ENCODE measurements at regions not wholly inside any gene's neighbourhood (a gene's known extent, or its start where the extent isn't known, plus 50 kb on each side); places are given as distances from the start of the nearest gene placed in this dataset.

DNA sequence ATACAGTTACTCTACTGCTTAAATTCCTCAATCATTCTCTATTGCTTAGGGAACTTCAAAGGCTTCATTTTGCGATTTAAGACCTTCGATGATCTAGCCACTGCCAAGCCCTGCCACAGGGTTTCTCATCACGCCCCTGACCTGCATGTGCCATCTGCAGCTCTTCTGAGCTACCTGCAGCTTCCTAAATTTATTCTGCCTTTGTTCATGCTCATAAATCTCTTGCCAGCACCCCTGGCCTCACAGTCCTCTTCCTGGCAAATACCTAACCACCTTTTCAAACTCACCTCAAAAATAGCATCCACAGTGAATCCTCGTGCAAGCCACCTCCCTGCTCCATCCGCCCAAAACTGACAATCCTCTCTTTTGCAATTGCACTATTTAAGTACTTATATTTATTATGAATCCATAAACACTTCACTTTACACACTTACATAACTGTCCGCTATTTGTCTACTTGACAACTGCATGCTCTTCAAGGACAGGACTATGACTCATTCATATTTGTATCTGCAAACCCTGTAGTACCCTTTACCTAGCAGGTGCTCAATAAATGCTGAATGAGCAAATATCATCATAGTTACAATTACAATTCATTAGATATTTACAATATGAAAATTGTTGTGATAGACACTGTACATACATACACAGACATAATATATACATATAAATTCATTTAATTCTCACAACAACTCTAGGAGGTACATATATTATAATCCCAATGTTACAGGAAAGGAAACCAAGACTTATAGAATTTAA, 280.0 kb upstream of the RASGEF1B start:
- intact Hi-C loops (cut with micrococcal nuclease) = no loop called here
- CTCF ChIA-PET = no interaction called here
- POLR2A ChIA-PET = no interaction called here
- DNase-seq = no peak
- Mint-ChIP-seq H3K4me3 (no peak overlapping the region), H3K27me3 (no peaks in the 10 kb centered on the region), H3K9me3 (no peaks in the 10 kb centered on the region), H3K27ac (no peak overlapping the region), H3K4me1 (ENCODE audit: low read depth) (peaks cover 5% of the 10 kb centered on the region), H3K36me3 (no peaks in the 10 kb centered on the region)

DNA sequence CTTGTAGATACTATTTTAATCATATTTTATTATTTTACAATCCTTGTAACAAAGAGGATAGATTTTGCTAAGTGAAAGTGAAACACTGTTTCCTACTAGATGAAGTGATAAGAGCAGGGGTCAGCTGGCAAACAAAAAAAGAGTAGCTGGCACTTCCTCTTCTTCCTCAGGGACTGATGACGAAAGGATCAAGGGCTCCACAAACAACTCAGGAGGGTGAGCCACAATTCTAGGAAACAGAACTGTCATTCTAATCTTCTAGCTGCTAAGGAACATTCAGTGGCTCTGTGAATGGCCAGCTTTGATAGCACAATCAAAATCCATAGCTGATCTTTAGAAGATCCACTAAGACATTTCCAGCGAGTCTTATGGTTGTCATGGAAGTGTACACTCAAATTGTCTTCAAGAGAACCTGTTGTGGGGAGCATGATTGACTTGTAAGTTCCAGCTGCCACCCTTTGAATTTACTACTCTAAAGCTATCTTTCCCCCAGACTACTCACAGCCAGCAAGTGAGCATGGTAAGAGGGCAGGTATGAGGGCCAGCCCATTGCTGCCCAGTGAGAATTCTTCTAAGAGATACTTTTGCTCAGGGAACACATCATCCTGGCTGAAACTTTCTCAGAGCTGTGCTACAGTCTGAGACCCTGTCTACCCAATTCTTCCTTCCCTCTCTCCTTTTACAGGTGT, 275.7 kb upstream of the RASGEF1B start:
- no peaks in the 10 kb centered on the region for H3K9me3 Mint-ChIP-seq
- no peak for DNase-seq
- intact Hi-C loops (cut with micrococcal nuclease) = no loop called here
- no peaks in the 10 kb centered on the region for H3K27me3 Mint-ChIP-seq
- POLR2A ChIA-PET = no interaction called here
- CTCF ChIA-PET = interaction anchor here (0.6 to 1.0 kb wide), 3 partner anchors 98 to 335 kb away, joined by 3 to 4 read pairs (median 4); no protein-coding TSS in a partner anchor
- peaks cover 2% of the 10 kb centered on the region for H3K4me1 Mint-ChIP-seq (ENCODE audit: low read depth)
- H3K36me3 Mint-ChIP-seq = no peaks in the 10 kb centered on the region
- H3K4me3 Mint-ChIP-seq = no peak overlapping the region
- no peak overlapping the region for H3K27ac Mint-ChIP-seq

DNA sequence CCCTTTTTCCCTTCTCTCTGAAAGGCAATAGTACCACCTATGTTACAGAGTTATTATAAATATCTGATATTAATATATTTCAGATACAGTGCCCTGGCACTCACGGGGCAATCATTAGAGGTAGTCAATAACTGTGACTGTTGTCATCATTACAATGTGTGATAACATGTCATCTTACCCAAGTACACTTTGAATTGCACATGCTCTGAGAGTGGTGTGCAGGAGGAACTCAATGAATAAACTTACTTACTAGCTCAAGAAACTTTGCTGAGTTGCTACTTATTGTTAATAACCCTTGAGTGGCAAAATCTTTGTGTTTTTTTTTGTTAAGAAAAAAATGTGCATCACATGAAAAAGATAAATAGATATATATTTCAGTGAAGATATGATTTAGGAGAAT, 275.1 kb upstream of the RASGEF1B start:
- H3K9me3 Mint-ChIP-seq = no peaks in the 10 kb centered on the region
- intact Hi-C loops (cut with micrococcal nuclease) = no loop called here
- H3K4me3 Mint-ChIP-seq = no peak overlapping the region
- CTCF ChIA-PET = interaction anchor here (1.0 kb wide), 2 partner anchors 98 to 280 kb away, joined by 3 to 4 read pairs; no protein-coding TSS in a partner anchor
- no peaks in the 10 kb centered on the region for H3K27me3 Mint-ChIP-seq
- H3K27ac Mint-ChIP-seq = no peak overlapping the region
- no peak for DNase-seq
- POLR2A ChIA-PET = no interaction called here
- peaks cover 2% of the 10 kb centered on the region for H3K4me1 Mint-ChIP-seq (ENCODE audit: low read depth)
- no peaks in the 10 kb centered on the region for H3K36me3 Mint-ChIP-seq

DNA sequence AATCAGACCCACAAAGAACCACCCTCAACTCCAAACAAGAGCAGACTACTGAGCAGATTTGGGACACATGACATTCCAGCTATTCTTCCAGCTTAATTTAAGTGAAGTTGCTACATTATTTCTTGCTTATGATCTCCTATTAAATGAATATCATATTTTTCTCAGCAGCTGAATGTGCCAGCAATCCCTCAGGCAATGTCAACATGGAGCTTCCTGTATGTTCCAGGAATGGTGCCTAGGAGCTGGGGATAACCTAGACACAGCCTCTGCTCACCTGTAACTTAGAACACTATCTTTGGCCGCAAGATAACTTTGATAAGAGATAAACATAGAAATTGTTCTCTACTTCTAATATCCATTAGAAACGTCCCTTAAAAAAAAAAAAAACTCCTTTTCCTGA, 274.4 kb upstream of the RASGEF1B start:
- CTCF ChIA-PET = no interaction called here
- H3K27me3 Mint-ChIP-seq = no peaks in the 10 kb centered on the region

DNA sequence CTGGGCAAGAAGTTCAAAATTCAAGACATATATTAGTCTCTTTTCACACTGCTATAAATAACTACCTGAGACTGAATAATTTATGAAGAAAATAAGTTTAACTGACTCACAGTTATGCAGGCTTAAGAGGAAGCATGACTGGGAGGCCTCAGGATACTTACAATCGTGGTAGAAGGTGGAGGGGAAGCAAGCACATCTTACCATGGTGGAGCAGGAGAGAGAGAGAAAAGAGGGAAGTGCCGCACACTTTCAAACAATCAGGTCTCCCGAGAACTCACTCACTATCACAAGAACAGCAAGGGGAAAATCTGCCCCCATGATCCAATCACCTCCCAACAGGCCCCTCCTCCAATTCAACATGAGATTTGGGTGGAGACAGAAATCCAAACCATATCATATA, 273.3 kb upstream of the RASGEF1B start:
- H3K4me3 Mint-ChIP-seq = no peak overlapping the region
- H3K9me3 Mint-ChIP-seq = no peaks in the 10 kb centered on the region
- no peaks in the 10 kb centered on the region for H3K36me3 Mint-ChIP-seq
- intact Hi-C loops (cut with micrococcal nuclease) = no loop called here
- H3K27me3 Mint-ChIP-seq = no peaks in the 10 kb centered on the region
- H3K4me1 Mint-ChIP-seq (ENCODE audit: low read depth) = peaks cover 2% of the 10 kb centered on the region
- ChIA-PET CTCF (no interaction called here), POLR2A (no interaction called here)
- no peak overlapping the region for H3K27ac Mint-ChIP-seq
- DNase-seq = no peak

More for the DNA sequence above, 274.4 kb upstream of the RASGEF1B start:
- H3K36me3 Mint-ChIP-seq = no peaks in the 10 kb centered on the region
- no peak overlapping the region for H3K4me3 Mint-ChIP-seq
- intact Hi-C loops (cut with micrococcal nuclease) = no loop called here
- H3K4me1 Mint-ChIP-seq (ENCODE audit: low read depth) = peaks cover 2% of the 10 kb centered on the region
- H3K27ac Mint-ChIP-seq = no peak overlapping the region
- POLR2A ChIA-PET = no interaction called here
- DNase-seq = no peak
- H3K9me3 Mint-ChIP-seq = no peaks in the 10 kb centered on the region

DNA sequence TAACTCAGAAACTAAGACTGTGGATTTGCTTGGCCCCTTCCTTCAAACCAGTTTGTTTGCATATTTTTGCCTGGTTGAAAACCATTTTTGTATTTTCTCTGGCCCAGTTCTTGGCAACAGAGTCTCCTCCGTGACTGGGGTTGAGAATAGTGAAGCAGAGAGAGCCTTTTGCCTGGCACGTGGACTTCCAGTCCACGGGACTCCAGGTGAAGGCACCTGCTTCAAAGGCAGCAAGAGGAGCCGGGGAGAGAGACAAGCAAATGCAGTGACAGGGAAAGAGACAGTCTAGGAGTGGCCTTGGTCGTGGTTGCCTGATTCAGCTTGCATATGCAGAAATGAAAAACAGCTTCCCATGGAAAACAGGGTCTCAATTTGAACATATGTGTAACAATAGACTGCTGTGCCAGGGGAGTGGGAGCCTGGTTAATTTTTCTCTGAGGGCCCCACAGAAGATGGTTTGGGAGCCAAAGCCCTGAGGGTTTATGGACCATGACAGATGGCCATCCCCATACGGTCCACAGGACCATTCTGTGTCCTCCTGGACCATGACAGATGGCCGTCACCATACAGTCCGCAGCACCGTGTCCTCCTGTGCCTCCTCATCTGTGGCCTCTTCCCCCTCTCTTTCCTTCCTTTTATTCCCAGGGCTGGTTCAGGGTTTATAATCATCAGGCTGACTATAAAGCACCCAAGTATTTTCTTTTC, 272.2 kb upstream of the RASGEF1B start:
- intact Hi-C loops (cut with micrococcal nuclease) = no loop called here
- CTCF ChIA-PET = no interaction called here
- no peak overlapping the region for H3K27ac Mint-ChIP-seq

DNA sequence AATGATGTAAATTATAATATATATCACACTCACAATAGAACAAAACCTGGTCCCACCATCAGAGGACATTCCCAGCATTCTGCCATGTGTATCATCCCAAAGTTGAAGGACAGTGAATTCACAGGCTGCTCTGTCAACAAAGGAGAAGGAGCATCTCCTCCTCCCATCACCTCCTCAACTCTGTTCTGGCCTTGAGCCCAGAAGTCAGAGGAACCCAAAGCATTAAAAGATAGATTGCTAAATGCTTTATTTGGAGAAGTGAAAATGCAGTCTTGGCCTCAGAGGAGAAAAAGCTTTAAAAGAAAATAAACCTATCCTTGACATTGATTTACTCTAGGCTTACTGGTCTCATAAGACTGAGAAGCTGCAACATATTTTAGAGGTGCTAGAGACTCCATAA, 268.8 kb upstream of the RASGEF1B start:
- intact Hi-C loops (cut with micrococcal nuclease) = no loop called here
- DNase-seq = no peak
- ChIA-PET POLR2A (no interaction called here), CTCF (no interaction called here)
- no peak overlapping the region for H3K27ac Mint-ChIP-seq
- H3K4me3 Mint-ChIP-seq = no peak overlapping the region
- H3K4me1 Mint-ChIP-seq (ENCODE audit: low read depth) = peaks cover 3% of the 10 kb centered on the region
- H3K36me3 Mint-ChIP-seq = no peaks in the 10 kb centered on the region
- no peaks in the 10 kb centered on the region for H3K27me3 Mint-ChIP-seq
- H3K9me3 Mint-ChIP-seq = no peaks in the 10 kb centered on the region

More for the DNA sequence above, 272.2 kb upstream of the RASGEF1B start:
- Mint-ChIP-seq H3K27me3 (no peaks in the 10 kb centered on the region), H3K4me1 (ENCODE audit: low read depth) (peaks cover 4% of the 10 kb centered on the region), H3K36me3 (no peaks in the 10 kb centered on the region), H3K4me3 (no peak overlapping the region), H3K9me3 (no peaks in the 10 kb centered on the region)
- POLR2A ChIA-PET = no interaction called here
- DNase-seq = no peak

DNA sequence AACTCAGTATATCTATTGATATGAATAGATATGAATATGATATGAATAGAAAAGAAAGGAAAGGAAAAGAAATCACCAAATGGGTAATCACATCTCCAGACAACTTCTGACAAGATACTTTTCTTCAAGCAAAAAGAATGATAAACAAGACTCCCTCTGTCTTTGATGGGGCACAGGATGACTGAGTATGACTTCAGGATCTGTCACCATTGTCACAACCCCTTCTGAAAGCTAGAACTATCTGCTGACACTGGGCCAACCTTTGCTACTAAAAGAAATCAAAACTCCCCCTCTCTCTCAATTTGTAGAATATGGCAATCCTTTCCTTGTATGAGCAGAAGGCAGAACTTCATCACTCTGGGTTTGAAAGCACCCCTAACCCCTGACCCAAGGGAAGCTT, 267.2 kb upstream of the RASGEF1B start:
- intact Hi-C loops (cut with micrococcal nuclease) = no loop called here
- Mint-ChIP-seq H3K4me3 (no peak overlapping the region), H3K27me3 (no peaks in the 10 kb centered on the region), H3K9me3 (no peaks in the 10 kb centered on the region), H3K4me1 (ENCODE audit: low read depth) (peaks cover 3% of the 10 kb centered on the region), H3K36me3 (no peaks in the 10 kb centered on the region), H3K27ac (no peak overlapping the region)
- DNase-seq = no peak
- CTCF ChIA-PET = interaction anchor here (0.6 kb wide), 1 partner anchor 272 kb away, joined by 3 read pairs; no protein-coding TSS in a partner anchor
- POLR2A ChIA-PET = interaction anchor here (1.0 kb wide), 1 partner anchor 81 kb away, joined by 3 read pairs; no protein-coding TSS in a partner anchor

DNA sequence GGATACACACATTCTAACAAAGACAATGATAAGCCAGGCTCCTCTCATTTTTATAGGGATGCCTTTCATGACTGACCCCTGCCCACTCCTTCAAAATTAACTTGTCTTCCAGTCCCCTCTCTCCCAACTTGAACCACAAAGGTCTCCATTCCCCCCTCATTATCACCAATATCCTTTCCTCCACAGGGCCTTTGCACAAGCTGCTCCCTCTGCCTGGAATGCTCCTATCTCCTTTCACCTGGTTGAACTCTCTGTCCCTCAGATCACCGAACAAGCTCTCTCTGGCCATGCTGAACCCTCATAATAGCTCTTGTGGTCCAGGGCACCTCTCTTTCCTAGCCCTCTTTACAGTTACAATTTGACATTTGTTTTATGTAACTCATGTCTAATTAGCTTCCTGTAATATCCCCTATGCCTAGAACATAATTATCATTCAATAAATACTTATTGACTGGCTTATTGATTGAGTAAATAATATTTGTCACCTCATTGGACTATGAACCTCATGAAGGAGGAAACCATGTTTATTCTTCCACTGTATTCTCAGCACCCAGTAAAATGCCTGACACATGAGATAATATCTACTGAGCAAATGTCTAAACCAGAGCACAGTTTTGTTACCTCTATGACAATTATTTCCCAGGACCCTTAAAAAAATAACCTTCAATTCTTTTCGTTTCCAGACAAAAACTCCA, 266.3 kb upstream of the RASGEF1B start:
- H3K27ac Mint-ChIP-seq = no peak overlapping the region
- POLR2A ChIA-PET = interaction anchor here (1.0 kb wide), 1 partner anchor 81 kb away, joined by 3 read pairs; no protein-coding TSS in a partner anchor

DNA sequence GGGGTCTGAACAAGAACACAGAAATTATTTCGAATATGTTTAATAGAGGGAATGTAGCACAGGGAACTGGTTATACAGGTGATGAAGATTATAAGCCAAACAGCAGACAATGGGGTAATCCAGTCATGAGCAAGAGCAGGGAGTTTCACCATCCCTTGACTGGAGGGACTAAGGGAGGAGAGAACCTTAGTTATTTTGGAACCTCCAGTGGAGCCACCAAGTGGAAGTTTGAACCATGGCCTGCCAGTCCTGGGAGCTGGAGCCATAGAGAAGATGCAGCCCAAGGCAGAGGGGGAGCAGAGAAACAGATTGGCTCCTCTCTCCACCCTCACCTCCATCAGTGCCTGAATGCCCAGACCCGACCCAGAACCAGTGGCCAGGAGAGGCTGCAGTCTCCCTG, 264.6 kb upstream of the RASGEF1B start:
- Mint-ChIP-seq H3K27ac (no peak overlapping the region), H3K4me3 (no peak overlapping the region), H3K4me1 (ENCODE audit: low read depth) (peaks cover 3% of the 10 kb centered on the region), H3K9me3 (no peaks in the 10 kb centered on the region), H3K27me3 (no peaks in the 10 kb centered on the region), H3K36me3 (no peaks in the 10 kb centered on the region)
- intact Hi-C loops (cut with micrococcal nuclease) = no loop called here
- ChIA-PET CTCF (no interaction called here), POLR2A (no interaction called here)
- DNase-seq = no peak

More for the DNA sequence above, 266.3 kb upstream of the RASGEF1B start:
- intact Hi-C loops (cut with micrococcal nuclease) = no loop called here
- H3K36me3 Mint-ChIP-seq = no peaks in the 10 kb centered on the region
- H3K27me3 Mint-ChIP-seq = no peaks in the 10 kb centered on the region
- DNase-seq = no peak
- H3K4me3 Mint-ChIP-seq = no peak overlapping the region
- H3K4me1 Mint-ChIP-seq (ENCODE audit: low read depth) = peaks cover 3% of the 10 kb centered on the region
- CTCF ChIA-PET = no interaction called here
- no peaks in the 10 kb centered on the region for H3K9me3 Mint-ChIP-seq

DNA sequence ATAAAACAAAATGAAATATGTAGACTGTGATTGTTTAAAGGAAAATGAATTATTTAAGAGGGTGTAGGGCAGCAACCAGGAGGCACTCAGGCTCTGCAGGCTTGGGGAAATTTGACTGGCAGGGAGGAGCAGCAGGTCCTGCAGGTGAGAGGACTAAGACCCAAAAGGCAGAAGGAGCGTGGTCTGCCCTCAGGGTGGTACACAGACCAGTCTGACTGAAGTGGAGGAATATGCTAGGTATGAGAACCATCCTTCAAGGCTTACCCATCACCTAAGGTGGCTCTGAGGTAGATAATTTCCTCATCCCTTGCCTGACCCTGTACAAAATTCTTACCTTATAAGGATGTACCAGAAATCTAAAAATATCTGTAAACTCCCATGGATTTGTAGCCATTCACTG, 261.3 kb upstream of the RASGEF1B start:
- no peak for DNase-seq
- Mint-ChIP-seq H3K27ac (no peak overlapping the region), H3K36me3 (no peaks in the 10 kb centered on the region), H3K4me3 (no peak overlapping the region), H3K4me1 (ENCODE audit: low read depth) (no peaks in the 10 kb centered on the region), H3K27me3 (peaks cover 4% of the 10 kb centered on the region), H3K9me3 (no peaks in the 10 kb centered on the region)
- intact Hi-C loops (cut with micrococcal nuclease) = no loop called here
- CTCF ChIA-PET = no interaction called here
- POLR2A ChIA-PET = no interaction called here

DNA sequence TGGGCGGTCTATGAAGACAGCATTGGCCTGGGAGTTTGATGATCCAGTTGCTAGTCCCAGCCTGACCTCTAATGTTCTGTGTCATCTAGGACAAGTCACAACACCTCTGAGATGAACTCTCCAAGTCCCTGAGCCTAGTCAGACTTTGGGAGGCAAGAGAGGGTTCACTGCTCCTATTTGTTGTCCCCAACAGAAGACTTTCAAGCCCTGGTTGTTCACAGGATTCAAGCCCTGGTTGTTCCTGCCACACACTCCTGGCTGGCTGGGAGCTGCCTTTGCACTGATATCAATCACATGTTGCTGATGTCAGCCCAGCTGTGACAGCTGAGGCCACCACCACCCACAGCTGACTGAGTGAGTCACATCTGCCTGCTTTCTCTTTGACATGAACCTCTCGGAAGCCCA, 253.2 kb upstream of the RASGEF1B start:
- CTCF ChIA-PET = interaction anchor here (1.3 to 1.9 kb wide), 4 partner anchors 119 to 258 kb away, joined by 3 to 6 read pairs (median 4); partner anchors contain the start of gene RASGEF1B
- peak; percentile 80 for DNase-seq
- H3K9me3 Mint-ChIP-seq = no peaks in the 10 kb centered on the region

More for the DNA sequence above, 253.2 kb upstream of the RASGEF1B start:
- no peak overlapping the region for H3K4me3 Mint-ChIP-seq
- H3K27ac Mint-ChIP-seq = no peak overlapping the region
- no peaks in the 10 kb centered on the region for H3K36me3 Mint-ChIP-seq
- peaks cover 4% of the 10 kb centered on the region for H3K27me3 Mint-ChIP-seq
- intact Hi-C loops (cut with micrococcal nuclease) = loop anchor here (2.0 to 10.0 kb wide), 3 partner anchors 100 to 252 kb away; no protein-coding TSS in a partner anchor
- H3K4me1 Mint-ChIP-seq (ENCODE audit: low read depth) = peaks cover 16% of the 10 kb centered on the region
- POLR2A ChIA-PET = no interaction called here

Data from activated CD4-positive, alpha-beta memory T cell treated with anti-CD3 and anti-CD28 coated beads for 36 hours (primary cell).